ENCODE measurements at regions not wholly inside any gene's neighbourhood (a gene's known extent, or its start where the extent isn't known, plus 50 kb on each side); places are given as distances from the start of the nearest gene placed in this dataset.

GRCh38 chr1:57922130-57922529, 498.3 kb upstream of the DAB1 start:
- DNase-seq: no peak

GRCh38 chr1:57916041-57916440, 492.2 kb upstream of the DAB1 start:
- DNase-seq: no peak

GRCh38 chr1:57911427-57911826, 487.6 kb upstream of the DAB1 start:
- DNase-seq: no peak

GRCh38 chr1:57910782-57911181, 486.9 kb upstream of the DAB1 start:
- DNase-seq: no peak

- DNase-seq: no peak
Measured at GRCh38 chr1:57910305-57910704, 486.4 kb upstream of the DAB1 start.

- no peak for DNase-seq
Measured at GRCh38 chr1:57908147-57908890, 484.5 kb upstream of the DAB1 start.

GRCh38 chr1:57901208-57901919, 477.5 kb upstream of the DAB1 start:
- DNase-seq: no peak

GRCh38 chr1:57898531-57898930, 474.7 kb upstream of the DAB1 start:
- DNase-seq: no peak

- no peak for DNase-seq
Measured at GRCh38 chr1:57897581-57897980, 473.7 kb upstream of the DAB1 start.

GRCh38 chr1:57894315-57894714, 470.5 kb upstream of the DAB1 start:
- DNase-seq: no peak

- DNase-seq: no peak
Measured at GRCh38 chr1:57889676-57890320, 465.9 kb upstream of the DAB1 start.

GRCh38 chr1:57887964-57888491, 464.2 kb upstream of the DAB1 start:
- no peak for DNase-seq

GRCh38 chr1:57886376-57886775, 462.5 kb upstream of the DAB1 start:
- DNase-seq: no peak

- DNase-seq: no peak
Measured at GRCh38 chr1:57883642-57883995, 459.8 kb upstream of the DAB1 start.

GRCh38 chr1:57882934-57883641, 459.2 kb upstream of the DAB1 start:
- no peak for DNase-seq

- DNase-seq: no peak
Measured at GRCh38 chr1:57882072-57882471, 458.2 kb upstream of the DAB1 start.

- no peak for DNase-seq
Measured at GRCh38 chr1:57881639-57882038, 457.8 kb upstream of the DAB1 start.

- no peak for DNase-seq
Measured at GRCh38 chr1:57879700-57880099, 455.8 kb upstream of the DAB1 start.

GRCh38 chr1:57874418-57874877, 450.6 kb upstream of the DAB1 start:
- no peak for DNase-seq

GRCh38 chr1:57872913-57873312, 449.1 kb upstream of the DAB1 start:
- no peak for DNase-seq

GRCh38 chr1:57868908-57869307, 445.0 kb upstream of the DAB1 start:
- no peak for DNase-seq

- DNase-seq: no peak
Measured at GRCh38 chr1:57868239-57868638, 444.4 kb upstream of the DAB1 start.

Measured in left kidney (tissue), 1 donor.